MM.1S (cell line): ENCODE measurements at regions not wholly inside any gene's neighbourhood (a gene's known extent, or its start where the extent isn't known, plus 50 kb on each side); places are given as distances from the start of the nearest gene placed in this dataset.

ENCODE experiments used
- DNase-seq: peaks from one replicate; pipeline ENCODE4 v3.0.0-alpha.2; 2015
- H2AFZ ChIP-seq: fragments of 300-600 bp; sonication (generic); 2 replicates; pipeline ENCODE4 v1.6.0; 2016; ENCODE audit warnings: antibody characterized with exemption, low read length
- H3F3A ChIP-seq: fragments of 300-600 bp; sonication (generic); 2 replicates; pipeline ENCODE4 v1.6.1; 2016; ENCODE audit warnings: mild to moderate bottlenecking, antibody characterized with exemption, low read length, moderate library complexity, mixed read lengths; ENCODE audit not compliant: insufficient read depth
- H3K27ac ChIP-seq: fragments of 300-600 bp; sonication (generic); 2 replicates; pipeline ENCODE4 v1.5.1; 2016; ENCODE audit warnings: mild to moderate bottlenecking, low read length
- H3K27me3 ChIP-seq: fragments of 300-600 bp; sonication (generic); replicated peaks from 2 replicates; pipeline ENCODE4 v1.6.0; 2016; ENCODE audit warnings: low read length; ENCODE audit not compliant: insufficient read depth
- H3K36me3 ChIP-seq: fragments of 300-600 bp; sonication (generic); replicated peaks from 2 replicates; pipeline ENCODE4 v1.6.1; 2016; ENCODE audit warnings: mild to moderate bottlenecking, low read length, mixed read lengths; ENCODE audit not compliant: insufficient read depth
- H3K4me1 ChIP-seq: fragments of 300-600 bp; sonication (generic); 2 replicates; pipeline ENCODE4 v1.6.1; 2016; ENCODE audit warnings: low read length, mixed read lengths
- H3K4me2 ChIP-seq: fragments of 300-600 bp; sonication (generic); 2 replicates; pipeline ENCODE4 v1.6.0; 2016; ENCODE audit warnings: low read depth, low read length
- H3K4me3 ChIP-seq: fragments of 300-600 bp; sonication (generic); 2 replicates; pipeline ENCODE4 v1.5.1; 2016; ENCODE audit warnings: low read length, mixed read lengths
- H3K79me2 ChIP-seq: fragments of 300-600 bp; sonication (generic); 2 replicates; pipeline ENCODE4 v1.6.1; 2016; ENCODE audit warnings: mixed run types, low read length, mixed read lengths
- H3K9ac ChIP-seq: fragments of 300-600 bp; sonication (generic); 2 replicates; pipeline ENCODE4 v1.6.1; 2016; ENCODE audit warnings: low read length, mixed read lengths
- H3K9me2 ChIP-seq: fragments of 300-600 bp; sonication (generic); replicated peaks from 2 replicates; pipeline ENCODE4 v1.6.1; 2016; ENCODE audit warnings: mild to moderate bottlenecking, low read length, mixed read lengths; ENCODE audit not compliant: insufficient read depth
- H3K9me3 ChIP-seq: fragments of 300-600 bp; sonication (generic); replicated peaks from 2 replicates; pipeline ENCODE4 v1.6.1; 2016; ENCODE audit warnings: mild to moderate bottlenecking, low read length, mixed read lengths; ENCODE audit not compliant: insufficient read depth
- H4K20me1 ChIP-seq: fragments of 300-600 bp; sonication (generic); 2 replicates; pipeline ENCODE4 v1.6.1; 2016; ENCODE audit warnings: mild to moderate bottlenecking, low read length, moderate library complexity, mixed read lengths; ENCODE audit not compliant: insufficient read depth
- EZH2 ChIP-seq: fragments of 300-600 bp; sonication (generic); optimal IDR thresholded peaks from 2 replicates; pipeline ENCODE3; 2017; ENCODE audit warnings: low read depth, mild to moderate bottlenecking, antibody characterized with exemption, low read length, mixed read lengths
- EZH2phosphoT487 ChIP-seq: fragments of 300-600 bp; sonication (generic); IDR thresholded peaks from 2 replicates; pipeline ENCODE4 v1.6.1; 2018; ENCODE audit warnings: antibody characterized with exemption, low read length
- TF ChIP-seq, protein P1 (sequence below): fragments of 300-600 bp; sonication (generic); IDR thresholded peaks from 2 replicates; pipeline ENCODE4 v1.5.1; 2016; ENCODE audit warnings: antibody characterized with exemption, low read length, mixed read lengths

DNA sequence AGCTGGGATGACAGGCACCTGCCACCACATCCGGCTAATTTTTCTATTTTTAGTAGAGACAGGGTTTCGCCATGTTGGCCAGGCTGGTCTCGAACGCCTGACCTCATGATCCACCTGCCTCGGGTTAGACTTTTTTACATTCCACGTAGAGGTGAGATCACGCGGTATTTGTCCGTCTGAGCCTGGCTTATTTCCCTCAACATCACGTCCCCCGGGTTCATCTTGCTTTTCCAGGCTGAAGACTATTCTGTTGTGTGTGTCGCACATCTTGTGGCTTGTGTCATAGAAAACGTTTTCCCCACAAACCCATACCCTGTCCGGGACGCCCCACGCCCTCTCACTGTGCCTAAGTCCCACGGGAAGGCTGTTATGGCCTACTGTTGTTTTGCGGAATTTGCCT, 185.3 kb downstream of the CRLF2 start:
- H3K9me3 ChIP-seq: no peaks in the 10 kb centered on the region
- peak overlapping the region; percentile 82 for H3K9ac ChIP-seq
- H3F3A ChIP-seq: peaks cover 11% of the 10 kb centered on the region; the same call in 1 of the 2 replicates
- H3K27ac ChIP-seq: peak overlapping the region; percentile 100
- H3K79me2 ChIP-seq: no peaks in the 10 kb centered on the region
- H3K4me2 ChIP-seq: peak overlapping the region; percentile 77
- H4K20me1 ChIP-seq: no peaks in the 10 kb centered on the region
- H2AFZ ChIP-seq: 0 out of 2 replicates have a peak overlapping the region, but pooled peaks have one; percentile 51
- H3K9me2 ChIP-seq: no peaks in the 10 kb centered on the region
- no peak for TF ChIP-seq EZH2phosphoT487
- TF ChIP-seq, protein P1, sequence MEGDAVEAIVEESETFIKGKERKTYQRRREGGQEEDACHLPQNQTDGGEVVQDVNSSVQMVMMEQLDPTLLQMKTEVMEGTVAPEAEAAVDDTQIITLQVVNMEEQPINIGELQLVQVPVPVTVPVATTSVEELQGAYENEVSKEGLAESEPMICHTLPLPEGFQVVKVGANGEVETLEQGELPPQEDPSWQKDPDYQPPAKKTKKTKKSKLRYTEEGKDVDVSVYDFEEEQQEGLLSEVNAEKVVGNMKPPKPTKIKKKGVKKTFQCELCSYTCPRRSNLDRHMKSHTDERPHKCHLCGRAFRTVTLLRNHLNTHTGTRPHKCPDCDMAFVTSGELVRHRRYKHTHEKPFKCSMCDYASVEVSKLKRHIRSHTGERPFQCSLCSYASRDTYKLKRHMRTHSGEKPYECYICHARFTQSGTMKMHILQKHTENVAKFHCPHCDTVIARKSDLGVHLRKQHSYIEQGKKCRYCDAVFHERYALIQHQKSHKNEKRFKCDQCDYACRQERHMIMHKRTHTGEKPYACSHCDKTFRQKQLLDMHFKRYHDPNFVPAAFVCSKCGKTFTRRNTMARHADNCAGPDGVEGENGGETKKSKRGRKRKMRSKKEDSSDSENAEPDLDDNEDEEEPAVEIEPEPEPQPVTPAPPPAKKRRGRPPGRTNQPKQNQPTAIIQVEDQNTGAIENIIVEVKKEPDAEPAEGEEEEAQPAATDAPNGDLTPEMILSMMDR: no peak
- TF ChIP-seq EZH2: no peak
- H3K27me3 ChIP-seq: no peaks in the 10 kb centered on the region
- H3K4me1 ChIP-seq: peaks cover 10% of the 10 kb centered on the region; the same call in 1 of the 2 replicates
- DNase-seq: peak; percentile 56
- H3K4me3 ChIP-seq: peak overlapping the region; percentile 33; the same call in 1 of the 2 replicates
- no peaks in the 10 kb centered on the region for H3K36me3 ChIP-seq

DNA sequence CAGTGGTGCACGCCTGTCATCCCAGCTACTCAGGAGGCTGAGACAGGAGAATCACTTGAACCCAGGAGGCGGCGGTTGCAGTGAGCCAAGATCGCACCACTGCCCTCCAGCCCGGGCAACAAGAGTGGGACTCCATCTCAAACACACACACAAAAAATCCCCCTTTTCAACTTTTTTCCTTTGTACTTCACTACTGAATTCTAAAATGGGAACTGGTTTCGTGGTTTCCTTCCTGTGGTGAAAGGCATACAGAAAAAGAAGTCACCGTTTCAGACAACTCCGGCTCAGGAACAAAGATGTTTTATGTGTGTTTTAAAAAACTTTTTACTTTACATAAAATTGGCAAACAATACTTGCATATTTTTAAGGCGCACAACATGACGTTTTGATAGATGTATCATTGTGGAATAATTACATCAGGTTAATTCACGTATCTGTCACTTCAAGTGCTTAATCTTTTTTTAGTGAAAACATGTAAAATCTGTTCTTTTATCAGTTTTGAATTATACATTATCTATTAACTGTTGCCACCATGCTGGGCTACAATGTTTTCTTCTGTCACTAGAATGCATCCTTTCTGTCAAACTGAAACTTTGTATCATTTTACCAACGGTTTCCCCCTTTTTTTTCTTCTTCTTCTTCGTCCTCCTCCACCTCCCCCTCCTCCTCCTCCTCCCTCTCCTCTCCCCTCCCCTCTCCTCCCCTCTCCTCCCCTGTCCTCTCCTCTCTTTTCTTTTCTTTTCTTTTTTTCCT, 186.0 kb downstream of the CRLF2 start:
- Histone ChIP-seq H3K9me3 (no peaks in the 10 kb centered on the region), H3K9ac (peak overlapping the region; percentile 82), H3K27ac (peak overlapping the region; percentile 100), H4K20me1 (no peaks in the 10 kb centered on the region), H3K27me3 (no peaks in the 10 kb centered on the region), H3K36me3 (no peaks in the 10 kb centered on the region), H2AFZ (no peak overlapping the region), H3F3A (peaks cover 11% of the 10 kb centered on the region; the same call in 1 of the 2 replicates), H3K79me2 (no peaks in the 10 kb centered on the region), H3K9me2 (no peaks in the 10 kb centered on the region), H3K4me1 (peaks cover 10% of the 10 kb centered on the region; the same call in 1 of the 2 replicates), H3K4me3 (peak overlapping the region; percentile 51), H3K4me2 (peak overlapping the region; percentile 76)
- peak; percentile 74 for DNase-seq
- TF ChIP-seq EZH2phosphoT487 (no peak), EZH2 (no peak)
- TF ChIP-seq, protein P1: no peak

DNA sequence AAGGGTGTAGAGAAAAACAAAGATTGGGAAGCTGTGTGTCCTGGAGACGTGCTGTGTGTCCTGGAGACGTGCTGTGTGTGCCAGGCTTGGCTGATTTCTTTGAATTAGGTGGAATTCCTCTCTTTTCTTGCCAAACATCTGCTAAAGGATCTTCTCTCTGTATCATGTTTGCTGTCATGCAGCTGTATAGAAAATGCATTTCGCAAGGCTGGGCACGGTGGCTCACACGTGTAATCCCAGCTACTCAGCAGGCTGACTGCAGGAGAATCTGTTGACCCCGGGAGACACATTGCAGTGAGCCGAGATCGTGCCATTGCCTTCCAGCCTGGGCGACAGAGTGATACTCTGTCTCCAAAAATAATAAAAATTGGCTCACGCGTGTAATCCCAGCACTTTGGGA, 187.0 kb downstream of the CRLF2 start:
- Histone ChIP-seq H3F3A (peaks cover 11% of the 10 kb centered on the region; the same call in 1 of the 2 replicates), H3K79me2 (no peaks in the 10 kb centered on the region), H3K4me1 (peaks cover 10% of the 10 kb centered on the region; the same call in 1 of the 2 replicates), H3K36me3 (no peaks in the 10 kb centered on the region), H3K27ac (peak overlapping the region; percentile 100; the same call in 1 of the 2 replicates), H3K9ac (no peak overlapping the region), H2AFZ (no peak overlapping the region), H3K27me3 (no peaks in the 10 kb centered on the region), H3K9me2 (no peaks in the 10 kb centered on the region), H3K4me2 (no peak overlapping the region), H4K20me1 (no peaks in the 10 kb centered on the region), H3K4me3 (no peak overlapping the region), H3K9me3 (no peaks in the 10 kb centered on the region)
- no peak for TF ChIP-seq EZH2
- no peak for TF ChIP-seq EZH2phosphoT487
- TF ChIP-seq, protein P1: no peak
- DNase-seq: no peak
